NCI-H1694 (cell line): ENCODE measurements at regions not wholly inside any gene's neighbourhood (a gene's known extent, or its start where the extent isn't known, plus 50 kb on each side); places are given as distances from the start of the nearest gene placed in this dataset.
"Not testable (repeated sequence)": the region's sequence is repeated elsewhere in the genome, so short reads cannot be mapped to it uniquely, and the experiment has no call there.

Experiments used
- DNase-seq: peaks from one replicate; lab custom pipeline; 2025; lab: John Stamatoyannopoulos, UW

- no peak for DNase-seq
These were observed 348.6 kb upstream of the KCNH7 start for GRCh38 chr2:163187119-163187518.

- DNase-seq: no peak
These were observed 346.6 kb upstream of the KCNH7 start for GRCh38 chr2:163185160-163185559.

- DNase-seq: no peak
These were observed 344.3 kb upstream of the KCNH7 start for GRCh38 chr2:163182764-163183354.

GRCh38 chr2:163177592-163177991, 339.0 kb upstream of the KCNH7 start:
- no peak for DNase-seq

GRCh38 chr2:163175294-163175693, 336.7 kb upstream of the KCNH7 start:
- no peak for DNase-seq

- no peak for DNase-seq
These were observed 335.0 kb upstream of the KCNH7 start for GRCh38 chr2:163173591-163173990.

- no peak for DNase-seq
These were observed 333.4 kb upstream of the KCNH7 start for GRCh38 chr2:163171786-163172530.

GRCh38 chr2:163157891-163158496, 319.4 kb upstream of the KCNH7 start:
- DNase-seq: no peak

GRCh38 chr2:163157411-163157810, 318.8 kb upstream of the KCNH7 start:
- DNase-seq: no peak

- DNase-seq: no peak
These were observed 317.4 kb upstream of the KCNH7 start for GRCh38 chr2:163155925-163156324.

GRCh38 chr2:163155279-163155883, 316.8 kb upstream of the KCNH7 start:
- peak; percentile 40 for DNase-seq

- DNase-seq: no peak
These were observed 304.1 kb upstream of the KCNH7 start for GRCh38 chr2:163142618-163143017.

- DNase-seq: no peak
These were observed 300.4 kb upstream of the KCNH7 start for GRCh38 chr2:163138947-163139346.

- peak; percentile 29 for DNase-seq
These were observed 296.7 kb upstream of the KCNH7 start for GRCh38 chr2:163135256-163135655.

GRCh38 chr2:163133602-163134001, 295.0 kb upstream of the KCNH7 start:
- DNase-seq: no peak

- DNase-seq: peak; percentile 36
These were observed 294.3 kb upstream of the KCNH7 start for GRCh38 chr2:163132850-163133249.

- DNase-seq: not testable (repeated sequence)
These were observed 293.6 kb upstream of the KCNH7 start for GRCh38 chr2:163132207-163132606.

- no peak for DNase-seq
These were observed 285.0 kb upstream of the KCNH7 start for GRCh38 chr2:163123526-163123925.

- no peak for DNase-seq
These were observed 283.7 kb upstream of the KCNH7 start for GRCh38 chr2:163122257-163122656.

GRCh38 chr2:163121483-163121882, 282.9 kb upstream of the KCNH7 start:
- DNase-seq: no peak

- no peak for DNase-seq
These were observed 281.4 kb upstream of the KCNH7 start for GRCh38 chr2:163119966-163120365.

- DNase-seq: no peak
These were observed 248.4 kb upstream of the KCNH7 start for GRCh38 chr2:163086940-163087339.
